COLO668 (cell line): ENCODE measurements at regions not wholly inside any gene's neighbourhood (a gene's known extent, or its start where the extent isn't known, plus 50 kb on each side); places are given as distances from the start of the nearest gene placed in this dataset.
"Not testable (repeated sequence)": the region's sequence is repeated elsewhere in the genome, so short reads cannot be mapped to it uniquely, and the experiment has no call there.

Experiments
- DNase-seq: peaks from one replicate; lab custom pipeline; 2025; ENCODE audit not compliant: unreplicated experiment; lab: John Stamatoyannopoulos, UW

DNA sequence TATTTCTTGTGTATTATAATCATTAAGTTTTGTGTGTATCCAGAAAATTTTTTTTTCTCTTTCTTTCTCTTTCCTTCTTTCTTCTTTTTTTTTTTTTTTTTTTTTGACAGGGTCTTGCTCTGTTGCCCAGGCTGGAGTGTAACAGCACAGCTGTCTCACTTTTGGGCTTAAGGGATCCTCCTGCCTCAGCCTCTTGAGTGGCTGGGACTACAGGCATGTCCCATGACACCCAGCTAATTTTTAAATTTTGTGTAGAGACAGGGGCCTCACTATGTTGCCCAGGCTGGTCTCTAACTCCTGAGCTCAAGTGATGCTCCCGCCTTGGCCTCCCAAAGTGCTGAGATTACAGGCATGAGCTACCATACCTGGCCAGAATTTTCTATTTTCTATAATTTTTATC lies 120.2 kb upstream of the LDB2 start:
- not testable (repeated sequence) for DNase-seq

DNA sequence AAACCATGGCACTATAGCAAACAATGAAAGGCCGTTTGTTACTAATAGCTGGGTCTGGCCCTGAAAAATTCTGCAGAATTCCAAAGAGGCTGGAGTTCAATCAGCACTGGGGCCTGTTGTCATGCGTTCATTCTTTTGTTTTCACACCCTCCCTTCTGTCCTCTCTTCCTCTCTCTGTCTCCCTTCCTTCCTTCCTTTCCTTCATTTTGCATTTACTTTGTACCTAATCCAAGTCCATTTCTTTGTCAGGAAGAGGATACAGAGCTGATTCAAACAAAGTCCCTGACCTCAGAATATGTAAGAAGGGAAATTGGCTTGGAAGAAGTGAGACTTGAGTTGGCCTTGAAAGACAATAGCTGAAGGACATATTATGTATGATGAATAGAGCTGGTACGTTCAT lies 119.6 kb upstream of the LDB2 start:
- DNase-seq, result no peak

GRCh38 chr4:17013382-17014006 lies 115.0 kb upstream of the LDB2 start:
- DNase-seq, result no peak

DNA sequence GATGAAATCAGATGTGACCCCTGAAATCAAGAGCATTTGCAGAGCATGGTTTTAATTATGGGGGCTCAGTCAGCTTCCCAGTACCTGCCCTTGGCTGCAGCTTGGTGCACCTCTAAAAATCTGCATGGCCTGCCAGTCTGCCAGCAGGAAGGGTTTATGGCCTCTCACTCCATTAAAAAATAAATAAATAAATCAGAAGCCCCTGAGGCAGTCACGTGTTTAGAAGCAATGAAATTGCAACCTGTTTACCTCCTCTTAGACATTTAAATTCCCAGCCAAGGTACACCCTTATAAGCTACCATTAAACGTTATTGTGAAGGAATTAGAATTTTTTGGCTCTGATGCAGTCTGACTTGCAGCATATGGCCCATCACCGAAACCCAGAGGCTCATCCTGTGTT lies 114.0 kb upstream of the LDB2 start:
- DNase-seq, result no peak

DNA sequence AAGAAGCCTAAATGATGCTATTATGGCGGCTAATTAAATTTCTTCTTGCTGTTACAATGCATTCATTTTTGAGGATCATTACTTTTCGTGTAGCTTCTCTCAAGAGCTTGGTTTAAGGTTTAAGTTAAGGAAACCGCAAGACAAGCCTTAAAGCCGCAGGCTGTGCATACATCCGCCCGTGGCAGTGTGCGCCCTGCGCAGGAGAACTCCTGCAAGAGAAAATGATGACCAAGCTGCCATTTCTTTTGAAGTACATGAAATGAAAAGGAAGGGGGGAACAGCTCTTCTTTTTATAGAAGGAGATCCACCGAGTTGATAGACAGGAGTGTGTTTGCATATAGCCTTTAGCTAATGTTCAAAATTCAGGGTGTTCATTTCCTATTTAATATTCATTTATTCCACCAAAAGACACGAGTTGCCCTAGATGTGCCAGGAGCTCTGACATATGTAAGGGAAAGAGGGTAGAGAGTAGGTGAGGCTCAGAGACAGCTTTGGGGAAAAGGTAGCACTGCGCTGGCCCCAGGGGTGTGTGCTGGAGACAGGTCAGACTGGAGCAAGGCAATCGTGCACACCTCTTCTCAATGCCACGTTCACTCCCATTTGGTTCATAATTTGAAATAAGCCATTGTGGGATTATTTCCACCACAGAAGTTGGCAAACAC lies 112.1 kb upstream of the LDB2 start:
- DNase-seq, result no peak

DNA sequence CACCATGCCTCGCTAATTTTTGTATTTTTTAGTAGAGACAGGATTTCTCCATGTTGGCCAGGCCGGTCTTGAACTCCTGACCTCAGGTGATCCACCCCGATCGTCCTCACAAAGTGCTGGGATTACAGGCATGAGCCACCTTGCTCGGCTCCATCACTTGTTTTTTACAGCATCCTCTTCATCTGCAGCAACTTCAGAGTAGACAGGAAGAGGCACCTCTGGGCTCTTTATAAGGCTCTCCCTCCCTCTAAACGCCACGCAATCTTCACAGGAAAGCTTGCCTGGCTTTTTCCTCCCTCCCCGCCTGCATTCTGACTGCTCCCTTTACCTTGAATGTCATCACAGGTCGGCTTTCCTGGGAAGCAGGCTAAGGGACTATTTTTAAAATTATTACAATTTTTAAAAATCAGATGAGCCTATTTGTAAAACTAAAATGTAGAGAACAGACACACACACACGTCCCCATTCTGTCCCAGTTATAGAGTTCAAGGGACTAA lies 111.5 kb upstream of the LDB2 start:
- DNase-seq, result no peak

DNA sequence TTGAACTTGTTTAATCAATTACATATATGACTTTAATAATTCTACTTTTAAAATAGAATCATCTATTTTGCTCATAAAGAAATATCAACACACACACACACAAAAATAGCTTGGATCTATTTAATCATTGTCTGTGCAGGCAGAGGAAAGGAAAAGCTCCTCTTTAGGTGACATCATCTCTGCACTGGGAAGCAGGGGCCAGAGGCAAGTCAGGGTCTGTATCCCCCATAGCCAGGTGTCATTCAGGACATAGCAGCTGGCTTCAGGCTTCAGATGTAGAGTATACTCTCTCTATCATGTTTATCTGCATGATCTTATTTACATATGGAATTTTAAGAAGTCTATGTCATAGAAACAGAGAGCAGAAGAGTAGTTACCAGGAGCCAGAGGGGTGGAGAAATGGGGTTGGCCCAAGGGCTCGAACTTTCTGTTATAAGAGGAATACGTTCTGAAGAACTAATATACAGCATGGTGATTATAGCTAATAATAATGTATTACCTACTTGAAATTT lies 110.4 kb upstream of the LDB2 start:
- no peak for DNase-seq

- DNase-seq, result not testable (repeated sequence)
These were observed 105.4 kb upstream of the LDB2 start for GRCh38 chr4:17003606-17004392.

GRCh38 chr4:16995451-16995850 lies 97.0 kb upstream of the LDB2 start:
- no peak for DNase-seq

DNA sequence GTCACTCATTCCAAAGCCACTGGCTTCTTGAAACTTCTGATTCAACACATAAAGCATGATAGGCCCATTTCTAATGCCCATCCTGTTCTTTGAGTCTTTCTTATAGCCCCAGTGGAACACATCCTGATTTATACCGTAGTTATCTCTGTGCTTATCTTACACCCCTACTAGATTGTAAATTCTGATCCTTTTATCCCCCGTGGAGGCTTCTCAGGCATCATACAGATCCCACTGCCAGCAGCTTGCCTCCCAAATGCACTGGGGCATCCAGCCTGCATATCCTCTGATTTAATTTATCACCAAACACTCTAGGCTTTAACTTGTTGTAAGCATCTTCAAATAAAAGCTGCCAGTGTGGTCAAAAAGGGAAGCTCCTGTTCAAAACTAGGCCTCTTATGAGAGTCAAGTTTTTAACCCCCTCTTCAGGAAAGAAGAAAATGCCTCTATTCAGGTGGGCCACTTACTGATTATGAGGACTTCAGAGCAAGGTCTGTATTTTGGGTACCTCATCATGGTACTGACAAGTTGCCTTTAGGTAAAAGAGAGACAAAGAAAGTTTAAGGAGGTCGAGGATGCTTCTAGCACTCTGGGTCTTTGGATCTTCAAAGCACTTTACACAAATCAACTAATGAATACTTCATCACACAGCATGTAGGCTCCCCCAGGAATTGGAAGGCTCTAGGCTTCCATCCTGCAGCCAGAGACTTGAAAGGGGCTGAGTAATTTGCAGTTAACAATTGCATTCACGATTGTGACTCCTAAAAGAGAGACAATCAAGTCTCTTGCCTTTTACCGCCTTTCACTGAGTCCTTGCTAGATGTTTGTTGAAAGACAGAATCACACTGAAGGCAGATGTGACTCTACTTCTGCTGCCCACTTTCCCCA lies 95.8 kb upstream of the LDB2 start:
- no peak for DNase-seq

DNA sequence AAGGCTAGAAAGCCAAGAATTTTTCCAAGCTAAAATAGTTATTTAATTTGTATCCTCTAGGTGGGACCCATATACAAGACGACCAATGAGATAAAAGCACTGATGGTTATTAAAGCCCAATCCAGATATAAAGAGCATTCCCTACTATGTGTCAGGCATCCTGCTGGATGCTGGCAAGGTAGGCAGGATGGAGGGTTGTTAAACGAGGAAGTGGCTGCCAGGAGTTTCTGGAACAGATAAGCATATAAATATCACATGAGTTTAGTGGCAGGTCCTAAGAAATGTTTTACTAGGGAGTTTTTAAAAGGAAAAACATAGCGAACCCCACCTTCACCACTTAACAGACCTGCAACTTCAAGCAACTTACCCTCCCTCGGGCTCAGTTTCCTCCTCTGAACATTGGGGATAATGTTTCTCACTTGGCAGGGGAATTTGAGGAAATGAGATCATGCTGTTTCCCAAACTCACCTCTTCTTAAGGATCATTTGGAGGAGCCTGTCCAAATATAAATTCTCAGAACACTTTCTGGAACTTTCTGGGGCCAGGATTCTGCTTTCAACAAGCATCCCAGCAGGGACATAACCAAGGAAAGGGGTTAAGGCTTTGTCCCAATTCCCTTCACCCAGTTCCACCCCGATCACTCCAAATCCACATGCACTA lies 94.3 kb upstream of the LDB2 start:
- DNase-seq, result no peak

DNA sequence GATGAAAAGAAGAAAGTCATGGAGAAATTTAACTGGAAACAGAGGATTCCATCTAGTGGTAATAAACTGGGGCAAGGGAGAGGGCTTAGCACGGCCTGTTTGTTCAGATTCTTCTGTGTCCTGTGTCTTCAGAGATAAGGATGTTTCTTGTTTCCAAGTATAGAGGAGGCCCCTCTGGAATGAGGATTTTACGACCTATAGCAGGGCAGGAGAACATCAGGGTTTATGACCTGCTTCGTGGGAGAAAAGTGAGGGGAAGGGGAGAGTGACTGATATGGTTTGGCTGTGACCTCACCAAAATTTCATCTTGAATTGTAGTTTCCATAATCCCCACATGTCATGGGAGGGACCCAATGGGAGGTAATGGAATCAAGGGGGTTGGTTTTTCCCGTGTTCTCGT lies 93.0 kb upstream of the LDB2 start:
- no peak for DNase-seq

DNA sequence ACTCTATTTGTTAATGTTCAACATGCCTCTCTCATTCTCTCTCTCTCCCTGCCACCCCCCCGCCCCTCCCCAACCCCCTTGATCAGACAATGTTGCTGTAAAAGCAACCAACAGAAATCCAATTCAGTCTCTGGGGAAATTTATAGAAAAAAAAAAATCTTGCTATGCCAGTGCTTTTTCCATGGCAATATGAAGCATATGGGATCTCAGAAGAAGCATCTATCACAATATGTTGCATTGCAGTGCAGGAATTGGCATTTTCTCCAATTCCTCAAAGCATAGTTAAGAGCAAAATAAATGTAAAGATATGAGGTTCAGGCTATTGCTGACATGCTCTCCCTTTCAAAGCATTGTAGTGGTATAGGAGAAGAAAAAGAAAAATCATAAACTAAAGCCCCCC lies 90.9 kb upstream of the LDB2 start:
- no peak for DNase-seq

DNA sequence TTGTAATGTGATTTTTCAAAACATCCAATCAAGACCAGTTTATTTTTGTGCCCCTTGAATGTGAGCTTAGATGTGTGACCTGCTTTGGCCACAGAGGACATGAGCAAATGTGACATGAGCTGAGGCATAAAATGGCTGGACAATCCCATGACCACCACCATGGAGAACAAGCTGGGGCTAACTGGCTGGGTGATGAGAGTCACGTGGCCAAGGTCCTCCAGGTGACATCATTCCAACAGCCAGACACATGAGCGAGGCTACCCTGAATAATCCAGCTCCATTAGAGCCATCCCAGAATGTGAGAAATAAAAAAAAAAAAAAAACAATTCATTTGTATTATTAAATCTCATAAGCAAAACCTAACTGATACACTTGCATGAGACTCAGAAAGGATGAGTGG lies 90.4 kb upstream of the LDB2 start:
- DNase-seq, result no peak

GRCh38 chr4:16977081-16977480 lies 78.6 kb upstream of the LDB2 start:
- DNase-seq, result no peak

- DNase-seq, result no peak
These were observed 71.3 kb upstream of the LDB2 start for GRCh38 chr4:16969696-16970135.

DNA sequence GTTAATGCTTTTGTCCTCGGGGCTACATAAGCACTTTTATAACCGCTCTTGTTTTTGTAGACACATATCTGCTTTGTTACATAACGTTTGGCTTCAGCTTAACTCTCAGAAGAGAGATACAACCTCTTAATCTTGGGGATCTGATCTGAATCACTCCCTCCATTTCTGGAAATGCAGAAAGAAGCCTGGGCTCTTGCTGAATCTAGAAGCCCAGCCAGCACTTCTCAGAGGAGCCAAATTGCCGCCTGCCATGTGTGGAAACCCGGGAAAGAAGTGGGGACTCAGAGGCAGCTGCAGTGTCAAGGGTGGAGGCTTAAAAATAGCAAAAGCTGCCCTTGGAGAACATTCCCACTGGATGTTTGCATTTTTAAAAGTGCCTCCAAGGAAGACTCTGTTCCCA lies 69.3 kb upstream of the LDB2 start:
- no peak for DNase-seq

- DNase-seq, result no peak
These were observed 60.9 kb upstream of the LDB2 start for GRCh38 chr4:16959305-16959704.

DNA sequence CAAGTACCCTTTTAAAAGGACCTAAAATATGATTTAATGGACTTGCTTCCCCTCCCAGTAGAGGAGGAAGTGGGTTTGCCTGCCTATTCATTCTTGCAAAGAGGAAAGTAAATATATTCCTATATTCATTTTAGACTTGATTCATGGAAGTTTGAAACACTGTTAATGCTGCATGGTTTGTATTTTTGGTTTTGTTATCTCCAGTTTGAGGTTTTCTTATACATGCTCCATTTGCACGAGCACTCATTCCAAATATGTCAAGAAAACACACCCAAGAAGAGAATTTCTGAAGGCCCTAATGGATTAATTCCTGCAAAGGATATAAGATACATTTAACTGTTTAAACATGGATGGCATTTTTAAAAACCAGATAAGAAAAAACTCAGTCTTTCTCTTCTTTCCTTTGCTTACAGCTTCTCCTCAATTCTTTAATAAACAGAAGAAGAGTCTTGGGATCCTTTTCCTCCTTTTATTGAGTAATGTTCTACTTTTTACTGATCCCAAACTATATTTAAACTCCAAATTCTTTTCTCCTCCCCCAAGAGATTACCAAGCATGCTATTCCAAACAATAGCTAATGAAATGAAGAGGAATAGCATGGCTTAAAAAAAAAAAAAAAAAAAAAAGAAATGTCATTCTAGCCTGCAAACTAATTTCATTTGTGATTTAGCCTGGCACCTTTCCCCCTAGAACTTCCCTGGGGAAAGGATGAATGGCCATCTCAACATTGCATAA lies 54.6 kb upstream of the LDB2 start:
- no peak for DNase-seq

DNA sequence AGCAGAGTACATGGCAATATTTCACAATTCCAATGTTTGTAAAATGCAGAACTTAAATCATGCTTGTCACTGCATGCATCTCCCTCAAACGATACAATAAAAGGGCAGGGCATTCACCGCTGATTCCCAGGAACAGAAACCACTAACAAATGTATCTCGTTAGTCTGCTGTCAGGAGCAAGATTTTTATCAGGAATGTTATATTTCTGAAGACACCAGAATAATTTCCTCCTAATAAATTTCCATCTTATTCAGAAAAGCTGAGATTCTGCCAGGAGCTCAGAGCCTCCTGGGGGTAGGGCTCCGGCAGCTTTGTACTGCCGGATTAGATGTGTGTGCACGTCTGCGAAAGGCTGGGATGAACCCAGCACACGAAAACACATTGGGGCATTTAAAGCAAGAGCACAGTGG lies 54.0 kb upstream of the LDB2 start:
- no peak for DNase-seq
